HG03342 (cell line): ENCODE measurements at regions not wholly inside any gene's neighbourhood (a gene's known extent, or its start where the extent isn't known, plus 50 kb on each side); places are given as distances from the start of the nearest gene placed in this dataset.

ENCODE experiments used
- ATAC-seq: cut with Tn5 transposase; IDR thresholded peaks from one replicate; pipeline ENCODE4 v1.9.1; 2021; ENCODE audit warnings: mild to moderate bottlenecking, moderate library complexity; ENCODE audit not compliant: unreplicated experiment

- ATAC-seq = no peak
These were observed 189.4 kb upstream of the NCAM1 start for GRCh38 chr11:112771851-112772250.

DNA sequence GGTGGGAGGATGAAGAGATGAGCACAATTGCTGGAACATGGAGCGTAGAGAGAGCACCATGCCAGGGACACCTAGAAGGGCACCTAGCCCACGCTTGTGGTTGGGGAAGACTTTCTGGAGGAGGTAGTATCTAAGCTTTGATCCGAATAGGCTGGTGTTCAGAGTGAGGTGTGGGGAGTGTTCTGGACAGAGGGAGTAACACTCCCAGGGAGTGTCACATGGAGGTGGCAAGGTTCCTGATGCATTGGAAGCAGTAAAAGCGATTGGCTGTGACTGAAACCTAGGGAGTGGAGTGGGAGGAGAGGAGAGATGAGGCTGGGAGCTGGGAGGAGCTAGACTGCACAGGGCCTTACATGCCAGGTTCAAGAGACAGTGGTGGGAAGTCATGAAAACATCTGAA is 188.0 kb upstream of the NCAM1 start:
- no peak for ATAC-seq

GRCh38 chr11:112776834-112777233 is 184.4 kb upstream of the NCAM1 start:
- ATAC-seq = no peak

DNA sequence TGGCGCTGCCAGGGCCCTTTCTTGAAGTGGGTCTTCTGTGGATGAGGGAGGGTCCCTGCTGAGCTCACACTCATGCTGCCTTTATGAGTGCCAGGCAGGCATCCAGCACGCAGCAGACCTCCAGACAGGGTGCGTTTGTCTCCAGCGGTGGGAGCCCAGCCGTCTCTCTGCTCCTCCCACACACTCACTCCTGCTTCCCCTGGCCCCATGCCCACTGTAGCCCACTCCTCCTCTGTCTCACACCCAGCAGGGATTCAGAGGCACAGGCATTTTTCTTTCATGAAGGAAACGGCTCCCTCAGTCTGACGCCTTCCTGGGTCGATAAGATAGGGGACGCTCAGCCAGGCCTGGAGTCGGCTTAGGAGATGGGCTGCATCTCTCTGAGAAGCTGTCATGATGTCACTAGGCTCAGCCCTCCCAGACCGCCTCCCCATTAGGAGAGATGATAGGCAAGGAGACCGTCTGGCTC is 183.9 kb upstream of the NCAM1 start:
- ATAC-seq = no peak

GRCh38 chr11:112778091-112778876 is 182.9 kb upstream of the NCAM1 start:
- ATAC-seq = no peak

DNA sequence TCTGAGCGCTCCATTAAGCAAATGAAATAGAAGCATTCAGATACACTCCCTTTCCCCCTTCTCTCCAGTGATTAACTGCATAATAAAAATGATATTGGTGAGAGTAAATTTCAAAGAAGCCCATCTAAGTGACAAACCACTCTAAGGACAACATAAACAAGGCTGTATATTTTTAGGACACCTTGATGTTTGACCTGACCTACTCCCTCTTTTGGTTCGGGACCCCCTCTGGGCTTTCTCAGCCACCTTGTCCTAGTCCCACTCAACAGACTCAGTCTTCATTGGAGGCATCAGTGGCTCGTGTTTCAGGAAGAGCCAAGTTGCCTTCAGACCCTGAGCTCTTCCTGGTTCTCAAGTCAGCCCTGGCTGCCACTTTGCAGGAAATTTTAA is 182.3 kb upstream of the NCAM1 start:
- ATAC-seq = no peak

DNA sequence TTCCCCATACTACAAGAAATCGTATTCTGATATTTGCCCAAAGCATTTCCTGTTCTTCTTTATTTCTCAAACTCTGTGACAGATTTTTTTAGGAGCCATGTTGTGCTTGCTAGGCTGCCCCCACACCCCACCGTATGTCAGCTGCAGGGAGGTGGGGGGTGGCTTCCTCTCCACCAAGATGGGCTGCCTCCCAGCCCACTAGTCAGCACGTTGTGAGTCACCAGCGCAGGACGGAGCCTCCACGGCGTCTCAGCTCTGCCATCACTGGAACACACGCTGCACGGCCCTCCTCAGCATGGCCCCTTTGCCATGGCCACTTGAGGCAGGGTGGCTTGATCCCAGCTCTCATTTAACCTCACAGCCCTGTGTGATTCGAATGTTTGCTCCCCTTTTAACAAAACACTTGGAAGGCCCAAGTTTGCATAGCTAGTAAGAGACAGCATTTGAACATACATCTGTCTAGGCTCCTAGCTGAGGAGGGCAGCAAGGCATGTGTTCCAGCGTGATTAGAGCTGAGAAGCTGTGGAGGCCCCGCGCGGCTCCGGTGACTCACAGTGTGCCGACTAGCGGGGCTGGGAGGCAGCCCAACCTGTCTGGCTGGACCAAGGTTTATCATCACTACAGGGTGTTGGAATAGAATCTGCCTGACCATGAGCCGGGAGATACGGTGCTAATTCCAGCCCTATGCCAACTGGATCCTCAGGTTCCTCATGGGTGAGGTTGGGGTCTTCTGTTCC is 180.7 kb upstream of the NCAM1 start:
- ATAC-seq = no peak

- ATAC-seq = no peak
These were observed 177.3 kb upstream of the NCAM1 start for GRCh38 chr11:112783945-112784322.

DNA sequence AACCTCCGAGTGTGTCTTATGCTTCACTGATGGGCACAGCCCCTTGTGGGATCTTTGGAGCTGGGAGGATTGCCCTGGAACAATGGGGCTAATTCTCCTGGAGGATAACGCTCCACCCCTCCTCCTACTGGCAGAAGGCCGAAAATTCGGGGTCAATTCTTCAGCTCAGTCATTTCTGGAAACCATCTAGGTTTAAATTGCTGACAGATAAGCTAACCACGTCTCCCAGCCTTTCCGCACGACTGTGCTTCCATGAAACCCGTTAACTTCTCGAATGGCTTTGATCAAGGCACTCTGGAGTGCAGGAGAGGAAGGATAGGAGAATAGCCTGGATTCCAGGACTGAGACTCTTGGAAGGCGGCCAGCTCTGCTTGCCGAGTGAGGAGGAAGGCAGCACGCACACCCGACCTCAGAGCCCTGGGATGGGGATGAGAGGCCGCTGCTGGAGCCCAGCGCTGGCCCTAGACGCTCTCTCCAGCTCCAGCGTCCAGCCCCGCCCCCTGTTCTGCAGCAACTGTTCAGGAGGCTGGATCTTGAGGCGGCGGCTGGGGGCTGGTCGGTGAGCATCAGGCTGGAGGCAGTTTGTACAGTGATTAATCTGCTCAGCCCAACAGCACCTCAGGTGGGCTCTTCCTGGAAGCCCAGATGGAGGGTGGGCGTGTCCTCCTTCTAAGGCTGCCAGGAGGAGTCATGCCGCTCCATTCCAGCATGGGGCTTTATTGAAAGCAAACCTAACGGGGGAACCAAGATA is 176.7 kb upstream of the NCAM1 start:
- ATAC-seq = no peak

GRCh38 chr11:112785149-112785548 is 176.1 kb upstream of the NCAM1 start:
- no peak for ATAC-seq

DNA sequence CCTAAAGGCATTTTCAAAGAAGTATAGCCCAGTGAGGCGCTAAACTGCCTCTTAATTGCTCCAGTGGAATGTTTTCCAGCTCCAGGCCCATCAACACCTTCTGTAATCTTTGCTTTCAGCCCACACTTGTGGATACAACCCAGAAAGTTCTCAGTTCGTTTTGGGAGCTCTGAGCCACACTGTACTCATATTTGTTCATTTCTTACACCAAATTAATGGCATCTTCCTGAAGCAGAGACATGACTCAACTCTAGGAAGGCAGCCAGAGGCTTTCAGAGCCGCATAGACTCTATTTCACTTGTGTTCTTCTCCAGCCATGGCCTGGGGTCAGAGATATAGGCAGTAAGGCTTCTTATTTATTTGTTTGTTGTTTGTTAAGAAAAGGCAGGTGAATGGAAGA is 175.5 kb upstream of the NCAM1 start:
- no peak for ATAC-seq

GRCh38 chr11:112786196-112786595 is 175.0 kb upstream of the NCAM1 start:
- no peak for ATAC-seq

GRCh38 chr11:112786886-112787530 is 174.2 kb upstream of the NCAM1 start:
- no peak for ATAC-seq

GRCh38 chr11:112789481-112789880 is 171.7 kb upstream of the NCAM1 start:
- ATAC-seq = no peak

DNA sequence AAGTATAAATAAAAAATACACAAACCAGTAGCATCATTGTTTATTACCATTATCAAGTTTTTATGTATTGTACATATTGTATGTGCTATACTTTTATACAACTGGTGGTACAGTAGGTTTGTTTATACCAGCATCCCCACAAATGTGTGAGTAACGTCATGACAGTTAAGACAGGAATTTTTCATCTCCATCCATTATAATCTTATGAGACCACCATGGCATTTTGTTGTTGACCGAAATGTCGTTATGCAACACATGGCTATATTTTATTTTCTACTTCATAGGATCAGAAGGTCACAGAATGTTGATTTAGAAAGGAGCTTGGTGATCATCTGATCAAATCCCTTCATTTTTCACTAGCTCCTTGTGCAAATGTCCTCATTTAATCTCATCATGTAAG is 170.9 kb upstream of the NCAM1 start:
- no peak for ATAC-seq

- no peak for ATAC-seq
These were observed 169.2 kb upstream of the NCAM1 start for GRCh38 chr11:112792070-112792469.

DNA sequence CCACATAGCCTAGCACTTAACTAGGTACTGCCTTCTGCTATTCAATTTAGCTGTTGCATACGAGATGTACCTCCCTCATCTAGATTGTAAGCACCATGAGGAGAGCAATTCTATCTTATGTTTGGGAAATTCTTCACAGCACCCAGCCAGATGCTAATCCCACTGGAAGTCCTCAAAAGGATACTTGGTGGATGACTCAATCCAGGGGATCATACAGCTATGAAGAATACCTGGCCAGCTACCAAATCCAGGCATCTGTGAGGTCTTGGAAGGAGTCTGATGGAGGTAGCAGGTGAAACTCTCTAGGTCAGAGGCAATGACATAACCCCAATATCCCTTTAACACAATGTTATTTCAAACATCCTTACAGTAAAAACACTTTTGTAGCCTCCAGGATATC is 167.8 kb upstream of the NCAM1 start:
- no peak for ATAC-seq

DNA sequence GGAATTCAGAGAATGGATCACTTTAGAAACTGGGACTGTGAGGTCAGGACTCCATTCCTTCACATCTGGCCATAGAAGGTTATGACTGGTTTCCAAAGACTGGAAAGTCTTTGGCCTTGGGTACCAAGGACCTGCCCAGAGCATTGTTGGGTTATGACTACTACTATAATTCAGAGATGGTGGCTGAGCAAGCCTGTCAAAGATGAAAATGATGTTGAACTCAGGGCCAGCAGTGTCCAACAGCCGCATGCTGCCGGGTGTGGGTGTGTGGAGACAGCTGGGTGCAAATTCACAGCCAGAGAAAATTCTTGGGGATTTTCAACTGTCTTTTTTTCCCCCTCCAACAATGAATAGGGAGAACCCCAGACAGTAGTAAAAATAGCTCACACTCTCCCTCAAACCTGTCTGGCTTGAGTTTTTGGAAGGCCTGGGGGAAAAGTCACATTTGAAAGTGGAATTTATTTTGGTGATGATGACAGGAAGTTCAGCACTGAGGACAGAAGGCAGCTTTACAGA is 166.8 kb upstream of the NCAM1 start:
- no peak for ATAC-seq

- peak; percentile 66 for ATAC-seq
These were observed 165.9 kb upstream of the NCAM1 start for GRCh38 chr11:112795142-112795815.

- ATAC-seq = no peak
These were observed 165.1 kb upstream of the NCAM1 start for GRCh38 chr11:112795911-112796649.
